ENCODE measurements at regions not wholly inside any gene's neighbourhood (a gene's known extent, or its start where the extent isn't known, plus 50 kb on each side); places are given as distances from the start of the nearest gene placed in this dataset.

DNA sequence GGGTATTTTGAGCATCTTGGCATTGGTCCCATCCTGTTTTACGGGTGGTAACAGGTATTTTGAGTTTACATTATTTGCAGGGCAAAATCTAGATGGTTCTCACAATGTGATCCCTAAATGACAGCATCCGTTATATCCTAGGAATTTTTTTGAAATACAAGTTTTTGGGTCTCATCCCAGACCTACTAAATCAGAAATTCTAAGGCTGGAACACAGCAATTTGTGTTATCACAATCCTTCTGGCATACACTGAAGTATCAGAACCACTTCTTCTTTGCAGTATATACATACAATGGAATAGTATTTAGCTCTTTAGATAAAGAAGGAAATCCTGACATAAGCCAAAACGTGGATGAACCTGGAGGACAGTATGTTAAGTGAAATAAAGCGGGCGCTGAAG is 104.1 kb upstream of the LSM6 start:
- TF ChIP-seq, protein P1, sequence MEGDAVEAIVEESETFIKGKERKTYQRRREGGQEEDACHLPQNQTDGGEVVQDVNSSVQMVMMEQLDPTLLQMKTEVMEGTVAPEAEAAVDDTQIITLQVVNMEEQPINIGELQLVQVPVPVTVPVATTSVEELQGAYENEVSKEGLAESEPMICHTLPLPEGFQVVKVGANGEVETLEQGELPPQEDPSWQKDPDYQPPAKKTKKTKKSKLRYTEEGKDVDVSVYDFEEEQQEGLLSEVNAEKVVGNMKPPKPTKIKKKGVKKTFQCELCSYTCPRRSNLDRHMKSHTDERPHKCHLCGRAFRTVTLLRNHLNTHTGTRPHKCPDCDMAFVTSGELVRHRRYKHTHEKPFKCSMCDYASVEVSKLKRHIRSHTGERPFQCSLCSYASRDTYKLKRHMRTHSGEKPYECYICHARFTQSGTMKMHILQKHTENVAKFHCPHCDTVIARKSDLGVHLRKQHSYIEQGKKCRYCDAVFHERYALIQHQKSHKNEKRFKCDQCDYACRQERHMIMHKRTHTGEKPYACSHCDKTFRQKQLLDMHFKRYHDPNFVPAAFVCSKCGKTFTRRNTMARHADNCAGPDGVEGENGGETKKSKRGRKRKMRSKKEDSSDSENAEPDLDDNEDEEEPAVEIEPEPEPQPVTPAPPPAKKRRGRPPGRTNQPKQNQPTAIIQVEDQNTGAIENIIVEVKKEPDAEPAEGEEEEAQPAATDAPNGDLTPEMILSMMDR (IDR thresholded peaks at IDR 0.05; ENCODE audit: insufficient read depth, low read length, poor library complexity, severe bottlenecking) = no peak
- TF ChIP-seq EZH2phosphoT487 (conservative IDR thresholded peaks at IDR 0.05; ENCODE audit: low read length) = no peak

All from SU-DHL-6 (cell line).